ENCODE measurements at regions not wholly inside any gene's neighbourhood (a gene's known extent, or its start where the extent isn't known, plus 50 kb on each side); places are given as distances from the start of the nearest gene placed in this dataset.

DNA sequence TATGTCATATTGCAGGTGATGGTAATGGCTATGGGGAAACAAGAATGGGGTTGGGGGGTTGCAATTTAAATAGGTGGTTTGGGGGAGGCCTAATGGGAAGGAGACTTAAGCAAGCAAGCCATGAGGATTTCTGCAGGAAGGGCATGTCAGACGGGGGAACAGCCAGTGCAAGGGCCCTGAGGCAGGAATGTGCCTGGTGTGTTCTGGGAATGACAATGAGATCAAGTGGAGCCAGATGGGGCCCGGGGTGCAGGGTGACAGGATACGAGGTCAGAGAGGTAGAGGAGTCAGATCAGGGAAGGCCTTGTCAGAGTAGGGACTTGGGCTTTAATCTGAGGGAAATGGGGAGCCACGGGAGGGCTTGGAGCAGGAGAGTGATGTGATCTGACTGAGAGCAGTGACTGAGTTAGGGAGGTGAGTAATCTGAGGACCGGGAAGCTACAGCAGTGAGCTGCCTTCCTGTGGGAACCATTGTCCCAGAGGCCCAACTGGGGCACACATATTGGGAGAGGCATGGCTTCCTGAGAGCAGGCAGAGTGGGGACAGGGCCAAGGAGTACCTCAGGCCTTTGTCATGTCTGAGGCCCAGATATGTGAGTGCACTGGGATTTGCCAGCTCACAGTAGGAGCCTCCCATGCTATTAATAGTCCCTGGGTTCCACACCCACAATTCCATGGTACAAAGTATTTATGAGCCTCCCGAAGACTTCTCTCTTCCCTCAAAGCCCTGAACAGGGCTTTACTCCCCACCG lies 139.8 kb downstream of the BCOR start:
- TF ChIP-seq, protein P1, sequence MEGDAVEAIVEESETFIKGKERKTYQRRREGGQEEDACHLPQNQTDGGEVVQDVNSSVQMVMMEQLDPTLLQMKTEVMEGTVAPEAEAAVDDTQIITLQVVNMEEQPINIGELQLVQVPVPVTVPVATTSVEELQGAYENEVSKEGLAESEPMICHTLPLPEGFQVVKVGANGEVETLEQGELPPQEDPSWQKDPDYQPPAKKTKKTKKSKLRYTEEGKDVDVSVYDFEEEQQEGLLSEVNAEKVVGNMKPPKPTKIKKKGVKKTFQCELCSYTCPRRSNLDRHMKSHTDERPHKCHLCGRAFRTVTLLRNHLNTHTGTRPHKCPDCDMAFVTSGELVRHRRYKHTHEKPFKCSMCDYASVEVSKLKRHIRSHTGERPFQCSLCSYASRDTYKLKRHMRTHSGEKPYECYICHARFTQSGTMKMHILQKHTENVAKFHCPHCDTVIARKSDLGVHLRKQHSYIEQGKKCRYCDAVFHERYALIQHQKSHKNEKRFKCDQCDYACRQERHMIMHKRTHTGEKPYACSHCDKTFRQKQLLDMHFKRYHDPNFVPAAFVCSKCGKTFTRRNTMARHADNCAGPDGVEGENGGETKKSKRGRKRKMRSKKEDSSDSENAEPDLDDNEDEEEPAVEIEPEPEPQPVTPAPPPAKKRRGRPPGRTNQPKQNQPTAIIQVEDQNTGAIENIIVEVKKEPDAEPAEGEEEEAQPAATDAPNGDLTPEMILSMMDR (IDR thresholded peaks at IDR 0.05 in 8 of 11, conservative IDR thresholded peaks at IDR 0.05 in 3 of 11), result no peak
- TF ChIP-seq POLR2A (IDR thresholded peaks at IDR 0.05) (no peak), POLR2AphosphoS5 (IDR thresholded peaks at IDR 0.05) (no peak)

Data from spleen (tissue), 7 donors.